Loucy (cell line): ENCODE measurements at regions not wholly inside any gene's neighbourhood (a gene's known extent, or its start where the extent isn't known, plus 50 kb on each side); places are given as distances from the start of the nearest gene placed in this dataset.

Experiments used
- CTCF ChIP-seq: fragments of 200-600 bp; sonication (generic); conservative IDR thresholded peaks from 2 replicates; pipeline ENCODE4 v1.5.1; 2014; ENCODE audit warnings: mild to moderate bottlenecking, antibody characterized with exemption, low read length
- EZH2phosphoT487 ChIP-seq: fragments of 200-600 bp; IDR thresholded peaks from 2 replicates; pipeline ENCODE4 v1.6.1; 2018; ENCODE audit warnings: antibody characterized with exemption, mild to moderate bottlenecking, moderate library complexity, borderline replicate concordance

- TF ChIP-seq CTCF = no peak
- no peak for TF ChIP-seq EZH2phosphoT487
Measured at GRCh38 chr1:22289307-22289995, 146.6 kb upstream of the WNT4 start.
